Stimulated activated CD4-positive, alpha-beta T cell treated with anti-CD3 and anti-CD28 coated beads, Interleukin-4, amount 100 ng/mL, for 4 hours (primary cell): ENCODE measurements at regions not wholly inside any gene's neighbourhood (a gene's known extent, or its start where the extent isn't known, plus 50 kb on each side); places are given as distances from the start of the nearest gene placed in this dataset.

Source experiments
- DNase-seq, 2 experiments: peaks; one replicate each; pipeline ENCODE4 v3.0.0-alpha.2; 2020

- no peak for DNase-seq
Measured at GRCh38 chr10:78699971-78700370, 368.8 kb upstream of the ZMIZ1 start.

GRCh38 chr10:78700413-78700812 lies 368.4 kb upstream of the ZMIZ1 start:
- DNase-seq = no peak

DNA sequence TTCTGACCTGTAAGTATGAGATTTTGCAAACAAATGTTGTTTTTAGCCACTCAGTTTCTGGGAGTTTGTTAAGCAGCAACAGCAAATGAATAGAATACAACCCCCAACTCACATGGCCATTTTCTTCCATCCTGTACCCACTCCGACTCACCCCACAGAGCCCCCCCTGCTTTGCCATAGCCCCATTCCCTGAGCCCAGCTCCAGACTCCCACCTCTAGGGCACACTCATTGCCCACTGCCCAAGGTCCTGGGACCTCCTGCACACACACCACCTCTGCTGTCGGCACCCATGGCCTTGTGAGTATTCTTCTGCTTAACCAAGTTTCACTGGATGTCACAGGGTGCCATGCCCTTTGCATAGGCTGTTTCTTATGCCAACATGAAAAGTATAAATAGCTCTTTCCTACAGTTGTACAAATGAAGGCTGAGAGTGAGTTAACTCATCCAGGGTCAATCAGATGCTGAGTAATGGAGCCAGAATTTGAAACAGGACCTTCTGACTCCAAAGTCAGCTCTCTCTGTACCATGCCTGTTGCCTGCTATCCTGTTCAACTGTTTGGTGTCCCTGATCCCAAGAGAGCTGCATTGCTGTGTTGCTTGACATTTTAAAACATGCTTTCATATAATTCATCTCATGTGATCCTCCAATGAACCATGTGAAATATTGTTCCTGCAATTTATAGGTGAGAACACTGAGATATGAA lies 367.8 kb upstream of the ZMIZ1 start:
- no peak for DNase-seq

DNA sequence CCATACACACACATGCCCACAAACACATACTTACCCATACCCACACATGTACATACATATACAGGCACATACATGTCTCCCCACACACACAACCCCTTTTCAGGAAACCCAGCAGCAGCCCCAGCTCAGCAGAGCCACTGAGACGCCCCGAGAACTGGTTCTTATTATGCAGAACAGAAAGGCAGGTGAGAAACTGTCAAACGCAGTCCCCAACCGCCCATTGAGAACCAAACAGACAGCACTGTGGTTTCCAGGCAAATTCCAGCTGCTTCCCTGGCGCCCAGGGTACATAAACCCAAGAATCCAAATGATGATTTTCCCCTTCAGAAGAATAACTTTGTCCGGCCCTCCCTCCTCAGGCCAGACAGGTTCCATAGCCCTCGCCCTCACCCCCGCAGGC lies 366.6 kb upstream of the ZMIZ1 start:
- no peak for DNase-seq

DNA sequence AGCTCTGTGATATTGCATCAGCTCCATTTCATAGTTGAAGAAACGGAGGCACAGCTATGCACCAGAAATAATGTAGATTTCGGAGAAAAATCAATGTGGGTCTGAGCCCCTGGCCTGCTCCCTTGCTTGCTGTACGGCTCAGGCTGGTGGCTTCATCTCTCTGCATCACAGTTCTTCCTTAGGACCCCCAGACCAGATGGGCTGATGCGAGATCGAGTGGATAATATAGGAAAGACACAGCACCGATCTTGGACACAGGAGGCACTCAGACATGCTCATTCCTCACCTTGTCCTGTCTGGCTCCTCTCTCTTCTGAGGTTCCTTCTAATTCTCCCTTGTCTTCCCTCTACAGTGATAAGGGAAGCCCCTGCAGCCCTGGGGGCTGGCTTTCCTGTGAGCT lies 365.9 kb upstream of the ZMIZ1 start:
- DNase-seq = no peak

GRCh38 chr10:78703593-78703992 lies 365.2 kb upstream of the ZMIZ1 start:
- DNase-seq = no peak

DNA sequence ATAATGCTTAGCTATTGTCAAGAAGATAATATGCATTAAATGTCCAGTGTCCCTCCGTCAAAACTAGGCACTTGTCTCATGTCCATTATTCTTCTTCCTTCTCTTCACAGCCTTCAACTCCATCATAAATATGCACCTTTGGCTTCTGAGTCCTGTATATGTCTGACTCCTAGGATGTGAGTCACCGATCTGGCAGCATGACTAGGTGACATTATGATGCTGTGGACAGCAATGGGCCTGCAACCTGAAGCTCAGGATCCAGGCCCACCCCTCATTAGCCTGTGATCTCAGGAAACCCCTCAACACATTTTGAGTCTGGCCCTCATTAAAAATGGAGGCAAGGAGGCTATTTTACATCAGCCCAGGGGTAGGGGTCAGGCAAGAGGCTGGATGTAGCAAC lies 362.5 kb upstream of the ZMIZ1 start:
- no peak for DNase-seq

- DNase-seq = no peak
Measured at GRCh38 chr10:78706726-78707540, 361.8 kb upstream of the ZMIZ1 start.

GRCh38 chr10:78707745-78708144 lies 361.0 kb upstream of the ZMIZ1 start:
- DNase-seq = no peak

GRCh38 chr10:78712147-78712546 lies 356.6 kb upstream of the ZMIZ1 start:
- DNase-seq = no peak

- no peak for DNase-seq
Measured at GRCh38 chr10:78713659-78714058, 355.1 kb upstream of the ZMIZ1 start.

DNA sequence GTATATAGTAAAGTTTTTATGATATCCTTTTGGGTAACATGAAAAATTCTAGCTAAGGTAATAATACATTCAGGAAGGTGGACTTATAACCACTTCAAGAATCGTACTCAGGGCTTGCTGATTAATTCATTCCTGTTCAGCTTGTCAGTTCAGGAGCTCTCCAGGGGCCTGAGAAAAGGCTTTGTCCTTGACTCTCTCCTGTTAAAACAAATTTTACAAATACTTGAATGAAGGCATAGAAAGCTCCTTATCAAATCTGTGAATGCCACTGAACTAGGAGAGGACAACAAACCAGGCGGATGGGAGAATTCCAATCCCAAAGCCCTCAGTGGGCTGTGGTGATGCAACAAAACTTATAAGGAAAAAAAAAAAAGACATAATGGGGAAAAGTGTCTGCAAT lies 354.5 kb upstream of the ZMIZ1 start:
- no peak for DNase-seq

- no peak for DNase-seq
Measured at GRCh38 chr10:78715435-78715834, 353.3 kb upstream of the ZMIZ1 start.

GRCh38 chr10:78716043-78716660 lies 352.6 kb upstream of the ZMIZ1 start:
- DNase-seq = no peak

DNA sequence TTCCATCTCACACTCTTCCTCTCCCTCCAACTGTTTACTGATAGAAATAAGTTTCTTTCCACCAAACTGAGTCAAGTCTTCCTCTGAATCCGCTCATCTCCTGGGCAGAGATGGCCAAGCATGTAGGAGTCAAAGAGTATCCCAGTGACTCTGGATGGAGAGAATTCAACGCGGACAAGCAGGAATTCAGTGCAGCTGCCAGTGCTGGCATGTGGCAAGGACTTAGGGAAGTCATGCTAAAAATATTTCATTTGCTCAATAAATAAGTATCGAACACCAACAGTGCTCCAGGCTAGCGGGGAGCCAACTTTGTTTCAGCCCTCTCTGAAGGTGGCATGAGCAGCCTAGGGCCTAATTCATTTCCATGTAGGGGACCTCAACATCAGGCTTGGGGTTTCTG lies 351.6 kb upstream of the ZMIZ1 start:
- no peak for DNase-seq

- DNase-seq = no peak
Measured at GRCh38 chr10:78718032-78718572, 350.7 kb upstream of the ZMIZ1 start.

DNA sequence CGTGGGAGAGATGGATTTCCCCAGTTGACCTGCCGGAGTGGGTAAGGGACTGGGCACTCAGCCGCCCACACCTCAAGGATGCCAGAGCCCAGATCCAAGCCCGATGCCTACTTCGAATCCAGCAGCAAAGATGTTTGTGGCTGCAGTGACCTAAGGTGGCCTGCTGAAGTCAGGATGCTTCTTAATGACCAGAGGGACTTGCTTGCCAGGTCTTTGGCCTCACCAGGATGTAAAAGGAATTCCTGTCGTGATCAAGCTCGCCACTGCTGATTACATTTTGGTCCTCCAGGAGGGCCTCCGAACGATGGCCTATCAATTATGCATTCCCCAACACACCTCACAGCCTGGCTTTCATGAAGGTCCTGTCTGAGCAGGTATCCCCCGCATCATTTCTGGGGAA lies 349.5 kb upstream of the ZMIZ1 start:
- no peak for DNase-seq

GRCh38 chr10:78720091-78720490 lies 348.7 kb upstream of the ZMIZ1 start:
- DNase-seq = no peak

DNA sequence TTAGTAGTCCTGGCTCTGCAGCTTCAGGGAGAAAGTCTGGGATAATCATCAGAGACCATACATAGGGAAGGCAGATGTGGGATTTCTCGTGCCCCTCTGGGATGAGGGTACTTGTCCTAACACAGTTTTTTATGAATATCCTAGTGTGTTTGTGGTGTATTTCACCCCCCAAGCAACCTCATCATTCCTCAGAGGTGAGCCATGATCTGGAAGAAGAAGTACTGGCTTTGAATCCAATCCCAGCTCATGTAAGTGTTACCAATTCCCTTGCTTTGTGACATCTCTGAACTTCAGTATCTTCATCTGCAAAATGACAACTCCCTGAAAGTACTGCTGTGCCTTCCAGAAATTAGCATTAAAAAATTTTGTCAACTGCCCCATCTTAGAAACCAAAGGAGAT lies 347.5 kb upstream of the ZMIZ1 start:
- no peak for DNase-seq

DNA sequence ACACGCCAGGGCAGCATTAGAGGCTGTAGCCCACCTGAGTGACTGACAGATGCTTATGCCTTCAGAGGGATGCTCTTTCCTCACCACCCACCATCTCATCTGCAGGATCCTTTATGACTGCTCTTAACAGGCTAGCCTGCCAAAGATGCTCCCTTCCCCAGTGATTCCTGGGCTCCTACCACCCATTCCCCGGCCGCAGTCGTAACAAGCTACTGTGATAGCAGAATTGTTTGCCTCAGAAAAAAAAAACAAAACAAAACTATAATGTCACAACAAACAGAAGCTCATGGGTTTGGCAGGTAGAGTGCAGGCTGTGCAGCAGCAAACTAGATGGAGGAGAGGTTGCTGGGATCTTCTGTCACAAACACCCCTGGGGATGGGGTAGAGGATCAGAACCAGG lies 343.9 kb upstream of the ZMIZ1 start:
- DNase-seq = no peak

DNA sequence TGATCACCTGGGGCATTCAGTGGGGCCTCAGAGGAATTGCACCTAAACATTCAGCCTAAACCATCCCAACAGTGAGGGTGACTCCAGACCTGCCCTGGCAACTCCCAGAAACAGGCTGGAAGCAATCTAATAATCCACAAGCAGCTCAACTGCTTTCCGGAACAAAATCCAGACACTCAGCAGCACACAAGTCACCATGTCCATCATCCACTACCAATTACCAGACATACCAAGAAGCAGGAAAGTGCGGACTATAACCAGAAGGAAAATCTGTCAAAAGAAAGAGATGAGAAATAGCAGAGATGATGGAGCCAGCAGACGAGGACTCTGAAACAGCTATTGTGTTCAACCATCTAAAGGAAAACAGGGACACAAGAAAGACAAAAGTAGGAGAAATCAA lies 342.6 kb upstream of the ZMIZ1 start:
- no peak for DNase-seq

DNA sequence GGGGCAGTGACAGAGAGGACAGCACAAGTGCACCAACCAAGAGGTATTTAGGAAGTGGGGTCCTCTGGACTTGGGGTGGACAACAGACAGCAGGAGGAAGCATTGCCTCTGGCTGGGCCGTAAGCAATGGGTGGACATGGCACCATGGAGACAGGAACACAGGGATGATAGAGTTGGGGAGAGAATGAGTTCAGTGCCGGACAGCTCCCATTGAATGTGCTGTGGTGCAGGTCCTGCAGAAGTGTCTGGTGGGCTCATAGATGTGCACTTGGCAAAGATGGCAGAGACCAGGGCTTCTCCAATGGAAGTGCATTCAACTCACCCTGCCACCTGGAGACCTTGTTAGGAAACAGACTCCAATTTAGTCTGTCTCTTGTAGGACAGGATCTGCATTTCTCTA lies 341.5 kb upstream of the ZMIZ1 start:
- no peak for DNase-seq

- DNase-seq = no peak
Measured at GRCh38 chr10:78727728-78728127, 341.0 kb upstream of the ZMIZ1 start.

DNA sequence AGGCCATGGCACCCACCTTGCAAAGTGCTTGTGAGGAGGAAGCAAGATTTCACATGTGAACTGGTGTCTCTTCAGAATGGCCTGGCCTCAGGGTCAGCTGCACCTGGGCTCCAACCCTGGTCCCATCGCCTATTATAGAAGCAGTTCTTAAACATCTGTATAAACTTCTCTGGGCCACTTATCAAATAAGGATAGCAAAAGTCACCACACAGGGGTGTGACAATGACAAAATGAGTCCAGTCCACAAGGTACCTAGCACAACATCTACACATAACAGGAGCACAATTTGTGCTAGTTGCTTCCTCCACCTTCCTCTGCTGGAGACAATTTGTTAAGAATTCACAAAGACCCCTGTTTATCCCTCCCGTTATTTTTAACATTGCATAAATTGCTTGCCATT lies 340.6 kb upstream of the ZMIZ1 start:
- no peak for DNase-seq
